ENCODE measurements at regions not wholly inside any gene's neighbourhood (a gene's known extent, or its start where the extent isn't known, plus 50 kb on each side); places are given as distances from the start of the nearest gene placed in this dataset.

GRCh38 chr9:88321764-88322163, 66.5 kb upstream of the SPIN1 start:
- TF ChIP-seq CTCF (IDR thresholded peaks at IDR 0.05) (no peak), POLR2A (IDR thresholded peaks at IDR 0.05) (no peak), POLR2AphosphoS5 (IDR thresholded peaks at IDR 0.05) (no peak)
